GM23338 (cell line): ENCODE measurements at regions not wholly inside any gene's neighbourhood (a gene's known extent, or its start where the extent isn't known, plus 50 kb on each side); places are given as distances from the start of the nearest gene placed in this dataset.

ENCODE experiments used
- ATAC-seq: fragments of 200-7000 bp; cut with Tn5 transposase; 3 replicates; pipeline ENCODE4 v1.9.1; 2020
- DNase-seq: peaks from one replicate; pipeline ENCODE4 v3.0.0-alpha.2; 2015; ENCODE audit warnings: low spot score
- H2AFZ ChIP-seq: fragments of 200-600 bp; sonication (generic); 2 replicates; pipeline ENCODE4 v1.8.0; 2016; ENCODE audit warnings: antibody characterized with exemption, mild to moderate bottlenecking, moderate library complexity
- H3F3A ChIP-seq: fragments of 200-600 bp; sonication (generic); replicated peaks from 2 replicates; pipeline ENCODE4 v1.8.0; 2017; ENCODE audit warnings: antibody characterized with exemption, mixed run types, low read depth
- H3K27ac ChIP-seq: fragments of 200-600 bp; sonication (generic); 2 replicates; pipeline ENCODE4 v1.6.1; 2016; ENCODE audit warnings: low read depth
- H3K27me3 ChIP-seq: fragments of 200-600 bp; sonication (generic); 2 replicates; pipeline ENCODE4 v1.8.0; 2016; ENCODE audit warnings: mild to moderate bottlenecking, mixed run types, moderate library complexity; ENCODE audit not compliant: insufficient read depth
- H3K36me3 ChIP-seq: fragments of 200-600 bp; sonication (generic); 2 replicates; pipeline ENCODE4 v1.8.0; 2016; ENCODE audit warnings: mild to moderate bottlenecking; ENCODE audit not compliant: insufficient read depth
- H3K4me1 ChIP-seq: fragments of 200-600 bp; sonication (generic); 2 replicates; pipeline ENCODE4 v1.8.0; 2016; ENCODE audit warnings: mild to moderate bottlenecking, moderate library complexity; ENCODE audit not compliant: insufficient read depth
- H3K4me2 ChIP-seq: fragments of 200-600 bp; sonication (generic); 2 replicates; pipeline ENCODE4 v1.7.1; 2017; ENCODE audit warnings: mixed run types
- H3K4me3 ChIP-seq: fragments of 200-600 bp; sonication (generic); 2 replicates; pipeline ENCODE4 v1.6.1; 2016; ENCODE audit warnings: mixed run types
- H3K79me2 ChIP-seq: fragments of 200-600 bp; sonication (generic); replicated peaks from 2 replicates; pipeline ENCODE4 v1.8.0; 2017; ENCODE audit warnings: mild to moderate bottlenecking; ENCODE audit not compliant: insufficient read depth
- H3K9me2 ChIP-seq: fragments of 200-600 bp; sonication (generic); 2 replicates; pipeline ENCODE4 v1.8.0; 2017; ENCODE audit not compliant: insufficient read depth
- H4K20me1 ChIP-seq: fragments of 200-600 bp; sonication (generic); replicated peaks from 2 replicates; pipeline ENCODE4 v1.8.0; 2017; ENCODE audit warnings: mild to moderate bottlenecking; ENCODE audit not compliant: insufficient read depth
- H3K27ac Mint-ChIP-seq: 2 replicates; pipeline ENCODE4 v1.8.0; 2020; ENCODE audit warnings: inconsistent platforms, mild to moderate bottlenecking, moderate library complexity, mixed read lengths
- H3K27me3 Mint-ChIP-seq: 3 replicates; pipeline ENCODE4 v1.8.0; 2022; ENCODE audit warnings: low read depth, mild to moderate bottlenecking, moderate library complexity, mixed read lengths, inconsistent platforms; ENCODE audit not compliant: insufficient read depth, poor library complexity
- H3K36me3 Mint-ChIP-seq: 3 replicates; pipeline ENCODE4 v1.8.0; 2021; ENCODE audit warnings: low read depth, mild to moderate bottlenecking, inconsistent platforms, moderate library complexity, mixed read lengths
- H3K4me1 Mint-ChIP-seq: 3 replicates; pipeline ENCODE4 v1.8.0; 2020; ENCODE audit warnings: mild to moderate bottlenecking, inconsistent platforms, mixed read lengths
- H3K4me3 Mint-ChIP-seq: 3 replicates; pipeline ENCODE4 v1.8.0; 2021; ENCODE audit warnings: moderate library complexity, mild to moderate bottlenecking, inconsistent platforms, mixed read lengths
- H3K9me3 Mint-ChIP-seq: 3 replicates; pipeline ENCODE4 v1.8.0; 2020; ENCODE audit warnings: moderate library complexity, mild to moderate bottlenecking, inconsistent platforms, mixed read lengths
- CREB1 ChIP-seq: fragments of 250-450 bp; sonication (Bioruptor Pico); IDR thresholded peaks from 2 replicates; pipeline ENCODE4 v1.5.0; 2020; ENCODE audit warnings: low read depth, mild to moderate bottlenecking, moderate library complexity
- EZH2 ChIP-seq: fragments of 200-600 bp; sonication (generic); IDR thresholded peaks from one replicate; pipeline ENCODE4 v1.8.0; 2017; ENCODE audit warnings: antibody characterized with exemption, mild to moderate bottlenecking, low read depth; ENCODE audit not compliant: unreplicated experiment
- POLR2AphosphoS5 ChIP-seq: IDR thresholded peaks from 2 replicates; pipeline ENCODE4 v1.6.1; 2016; ENCODE audit warnings: antibody characterized with exemption, low read depth
- REST ChIP-seq: IDR thresholded peaks from one replicate; pipeline ENCODE4 v1.6.1; 2018; ENCODE audit warnings: antibody characterized with exemption; ENCODE audit not compliant: unreplicated experiment
- ZNF331 ChIP-seq: fragments of 250-450 bp; sonication (Bioruptor Pico); IDR thresholded peaks from 2 replicates; pipeline ENCODE4 v1.5.0; 2020; ENCODE audit warnings: low read depth, mild to moderate bottlenecking, moderate library complexity
- ZNF462 ChIP-seq: fragments of 250-450 bp; sonication (Bioruptor Pico); IDR thresholded peaks from 2 replicates; pipeline ENCODE4 v1.5.0; 2020; ENCODE audit warnings: mild to moderate bottlenecking, moderate library complexity

DNA sequence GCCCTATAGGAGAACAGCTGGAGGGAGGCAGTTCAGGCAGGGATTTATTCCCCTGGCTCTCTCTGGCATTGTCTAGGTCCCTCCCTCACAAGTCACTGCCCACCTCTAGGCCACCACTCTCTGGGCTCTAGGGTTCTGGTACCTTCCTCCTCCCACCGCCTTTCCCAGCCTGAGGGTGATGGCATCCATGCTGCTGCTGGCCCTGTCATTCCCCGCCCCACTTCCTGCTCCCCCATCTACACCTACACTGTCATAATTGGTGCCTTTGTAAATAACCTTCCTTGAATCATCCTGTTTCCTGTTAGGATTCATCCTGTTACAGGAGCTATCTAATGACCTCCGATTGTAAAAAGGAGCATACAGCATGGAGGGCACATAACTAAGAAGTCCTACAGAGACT, 303.3 kb upstream of the COBL start (continued):
- TF ChIP-seq ZNF462 = no peak
- TF ChIP-seq REST = no peak
- TF ChIP-seq POLR2AphosphoS5 = no peak
- no peak for TF ChIP-seq ZNF331 (CRISPR knock-in tag)
- no peak for TF ChIP-seq CREB1

GRCh38 chr7:51617686-51618085, 301.1 kb upstream of the COBL start:
- Mint-ChIP-seq H3K4me3 (no peak overlapping the region), H3K27ac (no peak overlapping the region), H3K9me3 (peaks cover 13% of the 10 kb centered on the region), H3K36me3 (peaks cover 11% of the 10 kb centered on the region; the same call in 1 of the 3 replicates), H3K4me1 (no peaks in the 10 kb centered on the region), H3K27me3 (no peaks in the 10 kb centered on the region)
- no peaks in the 10 kb centered on the region for H4K20me1 ChIP-seq
- DNase-seq (no peak), ATAC-seq (no peak)
- no peak overlapping the region for H2AFZ ChIP-seq
- no peaks in the 10 kb centered on the region for H3K79me2 ChIP-seq
- no peak overlapping the region for H3K4me3 ChIP-seq
- H3K27ac ChIP-seq = no peak overlapping the region
- H3K9me2 ChIP-seq = no peaks in the 10 kb centered on the region
- no peaks in the 10 kb centered on the region for H3K27me3 ChIP-seq
- no peak overlapping the region for H3K4me2 ChIP-seq
- H3K36me3 ChIP-seq = no peaks in the 10 kb centered on the region
- 0 out of 2 replicates have a peak, but pooled peaks cover 5% of the 10 kb centered on the region for H3K4me1 ChIP-seq
- no peaks in the 10 kb centered on the region for H3F3A ChIP-seq
- TF ChIP-seq EZH2 (no peak), CREB1 (no peak), ZNF462 (no peak), ZNF331 (CRISPR knock-in tag) (no peak)
